Urothelium cell line (cell line): ENCODE measurements at regions not wholly inside any gene's neighbourhood (a gene's known extent, or its start where the extent isn't known, plus 50 kb on each side); places are given as distances from the start of the nearest gene placed in this dataset.
"Not testable (repeated sequence)": the region's sequence is repeated elsewhere in the genome, so short reads cannot be mapped to it uniquely, and the experiment has no call there.

Experiments
- DNase-seq: peaks from one replicate; pipeline ENCODE4 v3.0.0; 2011; ENCODE audit warnings: low spot score, mixed read lengths
- FAIRE-seq: peaks from 2 replicates; lab custom pipeline; 2011; peaks lifted over from hg19 to GRCh38; lab: Jason Lieb, UNC

DNA sequence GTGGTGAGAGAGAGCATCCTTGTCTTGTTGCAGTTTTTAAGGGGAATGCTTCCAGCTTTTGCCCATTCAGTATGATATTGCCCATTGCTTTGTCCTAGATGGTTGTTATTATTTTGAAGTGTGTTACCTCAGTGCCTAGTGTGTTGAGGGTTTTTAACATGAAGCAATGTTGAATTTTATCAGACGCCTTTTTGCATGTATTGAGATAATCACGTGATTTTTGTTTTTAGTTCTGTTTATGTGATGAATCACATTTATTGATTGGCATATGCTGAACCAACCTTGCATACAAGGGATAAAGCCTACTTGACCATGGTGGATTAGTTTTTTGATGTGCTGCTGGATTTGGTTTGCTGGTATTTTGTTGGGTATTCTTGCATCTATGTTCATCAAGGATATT lies 302.3 kb upstream of the G2E3 start:
- no peak for FAIRE-seq

DNA sequence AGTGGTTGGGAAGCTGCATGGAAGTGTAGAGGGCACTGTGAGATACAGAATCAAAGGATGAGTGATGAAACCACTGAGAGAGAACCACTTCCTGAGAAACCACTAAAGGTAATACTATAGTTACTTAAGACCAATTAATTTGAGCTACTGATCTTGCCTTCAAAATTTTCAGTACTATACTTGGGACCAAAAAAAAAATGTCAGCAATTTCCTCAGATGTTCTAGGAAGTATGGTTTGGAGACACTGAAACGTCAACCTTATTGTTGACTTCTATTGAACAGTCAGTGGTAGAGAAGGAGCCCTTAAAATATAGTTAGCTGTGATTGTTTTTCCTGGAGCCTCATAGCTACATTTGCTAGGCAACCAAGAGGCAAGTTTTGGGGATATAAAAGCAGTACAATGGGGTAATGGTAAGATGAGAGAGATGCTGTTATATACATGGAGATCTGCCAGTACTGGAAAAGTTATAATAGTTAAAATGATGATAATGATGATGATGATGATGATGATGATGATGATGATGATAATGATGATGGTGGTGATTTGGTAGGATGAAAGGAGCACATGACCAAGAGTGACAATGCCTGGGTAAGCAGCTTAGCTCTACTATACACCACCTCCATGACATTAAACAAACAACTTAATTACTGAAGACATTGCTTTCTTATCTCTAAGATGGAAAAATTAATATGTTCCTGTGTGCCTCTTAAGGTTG lies 300.9 kb upstream of the G2E3 start:
- FAIRE-seq = no peak

More for the DNA sequence above, 302.3 kb upstream of the G2E3 start:
- DNase-seq = no peak

DNA sequence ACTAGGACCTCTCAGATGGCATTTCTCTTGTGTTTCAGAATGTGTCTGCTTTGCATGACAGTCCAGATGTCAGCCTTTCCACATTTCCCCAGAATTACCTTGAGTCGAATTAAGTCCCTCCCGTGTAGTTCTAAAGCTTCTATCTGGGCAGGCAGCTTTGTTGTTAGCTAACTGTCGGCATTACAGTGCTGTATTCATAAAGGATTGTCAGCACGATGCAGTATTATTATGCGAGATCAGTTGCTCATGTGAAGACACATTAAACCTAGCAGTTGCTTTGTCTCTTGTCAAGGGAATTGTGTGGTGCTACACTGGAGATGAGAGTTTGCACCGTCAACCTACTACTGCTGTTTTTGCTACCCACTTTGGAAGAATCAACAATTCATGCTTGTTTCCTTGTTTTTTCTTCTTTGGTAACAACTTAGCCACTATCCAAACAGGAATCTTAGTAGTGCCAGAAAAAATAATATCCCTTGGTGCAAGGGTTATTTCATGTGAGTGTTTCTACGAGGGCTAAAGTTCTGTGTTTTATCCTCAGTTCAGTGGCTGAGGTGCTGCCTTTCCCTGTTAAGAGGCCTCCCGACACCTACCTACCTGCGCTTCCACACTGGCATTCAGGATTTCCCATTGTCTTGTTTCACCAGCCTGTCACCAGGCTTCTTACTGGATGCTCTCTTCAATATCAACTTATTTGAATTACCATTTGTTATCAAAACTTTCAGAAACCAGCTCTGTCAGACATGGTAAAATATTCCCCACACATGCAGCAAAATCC lies 297.9 kb upstream of the G2E3 start:
- no peak for FAIRE-seq

More for the DNA sequence above, 300.9 kb upstream of the G2E3 start:
- no peak for DNase-seq

DNA sequence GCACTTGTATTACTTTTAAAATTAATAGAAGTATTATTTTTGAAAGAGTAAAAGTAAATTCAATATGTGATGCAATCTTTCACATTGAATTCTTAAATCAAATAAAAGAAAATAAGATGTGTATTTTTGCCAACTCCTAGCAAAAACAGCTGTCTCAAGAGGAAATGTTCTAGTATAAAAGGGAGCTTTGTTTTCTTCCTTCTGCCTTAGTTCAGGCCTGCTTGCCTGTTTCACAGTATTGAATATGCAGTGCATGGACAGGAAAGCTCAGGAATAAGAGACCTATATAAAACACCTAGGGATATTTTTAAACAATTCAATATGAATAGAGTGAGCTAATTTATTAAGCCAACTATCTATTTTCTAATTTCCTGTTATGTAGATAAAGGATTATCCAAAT lies 294.8 kb upstream of the G2E3 start:
- no peak for DNase-seq
- FAIRE-seq = no peak

More for the DNA sequence above, 297.9 kb upstream of the G2E3 start:
- DNase-seq = no peak

DNA sequence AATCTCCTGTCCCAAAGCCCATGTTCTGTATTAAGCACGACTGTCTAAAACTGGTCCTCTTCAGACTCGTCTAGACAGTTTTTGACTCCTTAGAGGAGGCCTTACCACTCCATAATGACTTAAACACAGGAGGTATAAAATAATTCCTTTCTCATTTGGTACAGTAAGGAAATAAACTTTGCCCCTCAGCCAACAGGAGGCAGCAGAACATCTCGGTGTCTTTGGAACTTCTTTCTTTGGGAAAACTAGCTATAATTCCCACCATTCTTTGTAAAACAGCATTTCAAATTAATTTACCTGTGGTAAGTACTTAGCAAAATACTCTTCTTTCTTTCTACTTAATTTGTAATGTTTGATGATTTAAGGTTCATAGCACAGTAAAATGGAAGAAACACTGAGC lies 292.7 kb upstream of the G2E3 start:
- FAIRE-seq = no peak
- no peak for DNase-seq

DNA sequence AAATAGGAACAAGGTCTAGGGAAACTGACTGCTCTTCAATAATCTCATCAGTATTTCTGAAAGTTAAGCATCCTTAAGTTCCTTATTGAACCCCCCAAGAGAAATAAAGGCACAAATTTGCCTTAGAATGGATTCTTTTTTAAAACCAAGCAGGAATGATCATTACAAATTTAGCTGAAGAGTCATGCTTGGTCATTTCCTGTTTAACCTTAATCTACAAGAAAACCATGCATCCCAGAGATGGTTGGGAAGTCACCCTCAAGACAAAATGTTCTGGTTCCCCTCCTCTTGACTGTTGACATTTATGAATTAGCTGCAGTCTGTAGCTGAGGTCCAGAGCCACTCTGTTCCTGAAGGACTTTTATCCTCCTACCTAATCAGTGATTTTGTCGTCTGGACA lies 291.8 kb upstream of the G2E3 start:
- FAIRE-seq = no peak
- no peak for DNase-seq

DNA sequence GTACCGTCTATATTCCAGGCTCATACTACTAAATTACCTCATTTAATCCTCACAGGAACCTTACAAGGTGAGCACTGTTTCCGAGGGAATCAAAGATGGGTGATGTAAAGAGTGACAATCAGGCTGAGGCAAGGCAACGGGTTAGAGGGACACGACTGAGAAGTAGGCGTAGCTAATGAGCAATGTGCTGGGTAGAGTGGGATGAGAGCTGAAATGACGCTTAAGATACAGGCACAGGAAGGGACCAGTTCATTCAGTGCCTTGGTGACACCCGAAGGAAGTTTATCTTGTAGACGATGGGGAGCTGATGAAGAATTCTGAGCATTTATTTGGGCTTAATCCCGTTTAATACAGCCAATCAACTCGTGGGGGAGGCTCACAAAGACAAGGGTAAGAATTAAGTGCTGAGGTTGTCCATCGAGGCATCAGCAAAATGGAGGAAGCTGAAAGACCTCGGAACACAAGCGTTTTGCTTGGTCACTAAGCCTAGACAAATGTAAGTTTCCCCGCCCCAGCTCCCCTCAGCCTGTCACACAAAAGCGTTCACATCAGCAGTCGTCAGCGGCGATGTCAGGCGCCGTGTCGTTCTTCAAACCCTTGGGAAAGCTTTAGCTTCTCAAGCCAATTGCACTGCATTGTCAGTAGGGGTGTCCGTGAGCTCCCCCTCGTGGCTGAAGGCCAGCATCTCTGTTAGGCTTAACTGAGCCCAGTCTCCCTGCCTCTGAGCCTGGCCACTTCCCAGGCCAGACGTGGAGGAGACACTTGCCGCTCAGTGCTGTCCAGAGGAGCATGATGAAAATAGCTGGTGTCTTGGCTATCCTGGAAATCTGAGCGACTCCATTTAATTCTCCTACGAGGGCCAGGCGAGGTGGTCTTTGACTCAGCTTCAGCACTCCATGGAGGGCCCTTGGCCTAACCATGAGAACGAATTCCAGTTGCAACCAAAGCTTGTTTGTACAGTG lies 288.5 kb upstream of the G2E3 start:
- FAIRE-seq = peak; percentile 56
- DNase-seq = peak; percentile 83

DNA sequence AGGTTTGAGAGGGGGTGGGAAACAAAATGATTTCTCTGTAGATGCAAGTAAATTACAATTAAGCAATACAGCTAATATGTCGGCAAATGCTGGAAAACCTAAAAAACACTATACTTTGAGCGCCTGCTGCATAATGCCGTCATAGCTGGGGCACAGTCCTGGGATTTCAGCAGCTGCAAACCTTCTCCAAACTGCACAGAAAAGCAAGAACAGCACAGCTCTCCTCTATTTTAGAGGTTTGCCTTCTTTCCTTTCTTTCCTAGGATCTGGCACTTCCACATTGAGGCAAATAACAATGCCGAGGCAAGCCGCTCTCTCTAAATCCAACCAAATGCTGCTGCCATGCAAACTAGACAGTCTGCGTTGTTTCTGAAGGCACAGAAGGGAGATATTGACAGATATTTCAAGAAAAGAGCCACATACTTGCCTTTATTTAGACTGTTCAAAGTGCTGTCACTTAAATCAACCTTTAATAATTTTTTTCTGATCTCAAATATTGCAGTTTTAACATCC lies 287.1 kb upstream of the G2E3 start:
- no peak for FAIRE-seq

DNA sequence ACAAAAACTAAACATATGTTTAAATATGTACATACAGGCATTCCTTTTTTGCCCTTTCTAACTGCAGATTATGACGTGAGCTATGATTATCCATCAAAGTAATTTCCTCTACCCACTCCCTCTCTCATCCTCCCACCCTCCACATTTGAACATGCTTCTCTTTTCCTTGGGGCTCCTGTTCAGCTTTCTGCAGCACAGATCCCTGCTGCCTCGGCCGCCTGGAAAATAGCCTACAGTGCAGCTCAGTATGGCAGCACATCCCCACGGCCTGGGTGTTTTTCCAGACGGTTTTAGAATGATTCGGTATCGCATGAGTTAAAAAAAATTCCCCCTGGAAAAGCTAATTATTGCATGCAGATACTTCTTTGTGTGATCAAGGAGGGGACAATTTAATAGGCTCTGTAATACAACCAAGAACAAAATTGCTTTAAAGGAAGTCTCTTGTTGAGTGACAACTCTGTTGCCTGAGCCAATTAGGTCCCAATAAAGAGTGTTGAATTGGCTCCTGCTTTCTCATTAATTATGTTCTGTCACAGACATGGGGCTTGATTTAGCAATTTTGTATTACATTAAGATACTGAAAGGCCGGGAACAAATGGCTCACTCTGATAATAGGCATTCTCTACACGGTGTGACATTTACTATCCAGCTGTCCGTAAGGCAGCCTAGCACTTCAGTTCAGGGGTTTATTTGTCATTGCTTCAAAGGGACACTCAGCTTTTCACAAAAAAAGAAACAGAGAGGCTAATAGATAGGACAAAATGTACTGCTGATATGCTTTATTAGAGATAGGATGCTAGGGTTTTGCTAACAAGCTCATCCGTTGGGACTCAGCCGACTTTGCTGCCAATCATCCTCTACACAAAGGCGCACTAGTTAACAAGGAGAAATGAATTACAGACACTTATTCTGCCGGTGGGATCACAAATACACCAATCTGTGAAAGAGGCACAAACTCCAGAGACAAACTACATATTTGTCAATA lies 285.8 kb upstream of the G2E3 start:
- DNase-seq (no peak), FAIRE-seq (no peak)

More for the DNA sequence above, 287.1 kb upstream of the G2E3 start:
- no peak for DNase-seq

DNA sequence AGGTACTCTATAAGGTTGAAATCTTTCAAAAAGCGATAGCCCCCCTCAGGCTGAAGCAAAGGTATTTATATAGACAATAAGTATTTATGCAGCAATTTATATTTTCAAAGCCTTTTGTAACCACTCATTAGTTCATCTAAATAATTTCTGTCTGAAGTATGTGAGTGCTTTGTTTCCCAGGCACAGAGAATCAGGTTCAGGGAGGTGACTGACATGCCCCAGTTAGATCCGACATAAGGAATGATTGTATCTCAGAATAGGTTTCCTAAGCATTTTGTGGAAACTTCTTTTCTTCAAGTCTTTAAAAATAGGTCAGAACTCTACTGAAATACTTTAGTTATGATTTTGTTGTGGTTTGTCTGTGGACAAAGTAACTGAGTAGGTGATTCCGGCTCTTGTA lies 283.4 kb upstream of the G2E3 start:
- DNase-seq (no peak), FAIRE-seq (no peak)

DNA sequence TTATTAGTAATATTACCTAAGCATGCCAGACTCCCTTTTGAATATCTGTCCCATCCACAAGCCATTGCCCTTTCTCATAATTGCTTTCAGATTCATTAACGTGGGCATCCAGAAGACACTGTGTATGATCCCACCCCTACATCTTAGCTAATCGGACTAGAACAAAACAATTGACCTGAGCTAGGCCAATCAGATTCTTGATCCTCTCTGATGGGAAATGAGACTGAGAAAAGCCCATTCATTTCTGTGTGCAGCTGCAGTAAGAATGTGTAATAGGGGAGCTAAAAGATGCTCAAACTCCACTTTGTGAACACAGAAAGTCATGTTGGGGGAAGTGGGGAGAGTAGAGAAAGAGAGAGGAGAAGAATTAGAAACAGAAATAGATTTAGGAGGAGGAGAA lies 281.7 kb upstream of the G2E3 start:
- DNase-seq = no peak

DNA sequence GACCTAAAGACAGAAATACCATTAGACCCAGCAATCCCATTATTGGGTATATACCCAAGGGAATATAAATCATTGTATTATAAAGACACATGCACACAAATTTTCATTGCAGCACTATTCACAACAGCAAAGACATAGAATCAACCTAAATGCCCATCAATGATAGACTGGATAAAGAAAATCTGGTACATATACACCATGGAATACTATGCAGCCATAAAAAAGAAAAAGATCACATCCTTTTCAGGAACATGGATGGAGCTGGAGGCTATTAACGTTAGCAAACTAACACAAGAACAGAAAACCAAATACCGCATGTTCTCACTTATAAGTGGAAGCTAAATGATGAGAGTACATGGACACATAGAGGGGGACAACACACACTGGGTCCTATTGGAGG lies 280.1 kb upstream of the G2E3 start:
- DNase-seq, FAIRE-seq: not testable (repeated sequence)

More for the DNA sequence above, 281.7 kb upstream of the G2E3 start:
- no peak for FAIRE-seq

DNA sequence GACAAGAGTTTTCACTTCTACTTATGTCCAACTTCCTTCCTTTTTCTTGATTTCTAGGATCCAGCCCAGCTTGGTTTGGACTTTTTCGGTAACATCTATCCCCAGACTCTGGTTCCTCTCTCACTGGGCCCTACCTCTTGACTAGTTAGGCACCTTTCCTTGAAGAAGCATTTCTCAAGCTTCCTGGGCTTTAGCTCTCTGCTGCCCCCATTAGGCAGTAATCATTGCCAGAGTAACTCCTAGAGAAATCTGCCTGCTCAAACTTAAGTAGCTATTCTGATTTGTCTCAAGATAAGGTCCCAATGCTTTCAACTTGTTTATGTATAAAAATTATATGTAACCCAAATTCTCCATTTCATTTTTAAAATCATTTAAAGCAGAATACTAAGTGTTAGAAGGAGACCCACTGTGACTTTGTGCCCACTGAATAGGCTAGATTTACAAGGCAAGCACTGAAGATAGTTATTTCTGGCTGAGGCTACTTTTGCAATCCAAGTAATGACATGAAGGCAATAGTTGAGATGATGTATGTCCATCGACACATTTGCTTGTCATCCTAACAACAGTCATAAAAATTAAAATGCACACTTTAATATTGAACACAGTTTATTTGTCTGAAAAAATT lies 275.0 kb upstream of the G2E3 start:
- FAIRE-seq (no peak), DNase-seq (peak; percentile 39)

DNA sequence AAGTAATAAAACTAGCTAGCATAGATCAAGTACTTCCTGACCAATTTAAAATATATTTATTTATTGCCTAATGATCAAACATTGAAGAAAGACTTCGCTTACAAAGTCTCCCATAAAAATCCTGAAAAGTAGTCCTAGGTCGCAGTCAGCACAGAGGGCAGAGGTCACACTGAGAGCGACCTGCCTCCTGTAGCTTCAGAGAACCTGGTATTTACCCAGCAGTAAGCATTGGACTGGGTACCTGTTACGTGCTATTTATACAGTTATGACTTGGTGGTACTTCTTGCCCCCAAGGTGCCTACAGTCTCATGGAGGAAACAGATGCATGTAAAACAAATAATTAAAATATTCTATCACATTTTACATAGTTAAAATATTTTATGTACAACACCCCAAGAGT lies 274.1 kb upstream of the G2E3 start:
- DNase-seq = no peak
- no peak for FAIRE-seq

DNA sequence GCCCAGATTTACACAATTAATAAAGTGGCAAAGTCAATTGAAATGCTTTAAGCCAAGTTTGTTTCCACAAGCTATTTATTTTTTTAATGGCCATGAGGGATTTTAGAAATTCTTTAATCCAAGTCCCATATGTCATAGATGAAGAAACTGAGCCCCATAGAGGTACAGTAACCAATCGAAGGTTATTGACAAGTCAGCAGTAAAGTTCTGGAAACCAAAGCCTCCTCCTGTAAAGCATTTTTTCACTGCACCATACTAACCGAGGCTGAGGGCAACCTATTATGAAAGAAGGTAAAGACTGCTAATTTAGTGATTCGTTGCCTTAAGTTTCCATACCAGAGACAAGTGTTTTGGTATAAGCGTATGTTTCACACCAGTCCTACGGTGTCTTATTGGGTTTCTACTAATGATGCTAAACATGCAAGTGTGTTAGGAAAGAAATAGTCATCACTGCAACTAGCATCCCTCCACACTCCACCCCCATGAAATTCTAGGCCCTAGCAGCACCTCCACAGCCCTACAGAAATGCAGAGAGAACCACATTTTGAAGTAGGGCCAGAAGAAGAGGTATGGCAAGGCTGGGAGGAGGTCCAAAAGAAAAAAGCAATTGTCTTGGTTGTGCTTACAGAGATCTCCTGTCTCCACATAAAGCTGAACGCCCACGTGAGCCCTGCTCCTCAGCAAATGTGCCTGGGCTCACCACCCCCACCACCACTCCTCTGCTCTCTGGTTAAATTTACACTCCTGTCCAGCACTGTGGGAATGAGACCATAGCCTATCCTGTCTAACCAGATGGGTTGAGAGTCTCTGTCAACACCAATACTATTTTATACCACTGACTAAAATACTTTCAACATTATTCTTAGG lies 271.1 kb upstream of the G2E3 start:
- DNase-seq = no peak
- FAIRE-seq = no peak

DNA sequence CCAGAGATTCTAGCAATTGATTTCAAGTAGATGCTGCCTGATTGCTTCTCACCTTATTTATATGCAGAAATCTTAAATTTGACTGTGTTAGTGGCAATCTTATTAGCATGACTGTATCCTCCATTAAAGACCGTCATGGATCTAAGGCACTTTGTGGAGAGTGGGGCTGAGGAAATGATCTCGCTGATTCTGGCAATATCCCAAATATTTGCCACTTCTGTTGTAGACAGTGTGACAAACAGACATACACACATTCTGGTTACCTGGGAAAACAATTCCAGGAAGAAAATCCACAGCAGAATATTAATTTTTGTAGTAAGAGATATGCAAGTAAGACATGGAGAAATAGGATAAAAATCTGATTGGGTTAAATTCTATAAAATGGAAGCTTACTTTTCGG lies 269.0 kb upstream of the G2E3 start:
- DNase-seq (no peak), FAIRE-seq (no peak)

DNA sequence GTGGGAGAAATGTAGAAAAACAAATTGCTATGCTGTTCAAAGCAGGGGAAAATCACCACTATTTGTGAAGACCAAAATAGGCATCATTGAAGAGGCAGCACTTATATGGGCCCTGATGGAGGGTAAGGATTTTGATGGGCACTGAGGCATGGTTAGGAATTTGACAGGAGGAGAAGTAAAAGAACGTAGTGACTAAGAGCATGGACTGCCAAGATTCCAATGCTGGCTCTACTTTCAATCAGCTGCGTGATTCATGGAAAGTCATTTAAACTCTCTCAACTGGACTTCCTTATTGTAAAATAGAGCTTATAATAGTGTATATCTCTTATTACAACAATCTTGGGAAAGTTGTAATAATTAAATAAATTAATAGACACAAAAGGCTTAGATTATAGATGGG lies 267.7 kb upstream of the G2E3 start:
- no peak for FAIRE-seq
- peak; percentile 12 for DNase-seq

DNA sequence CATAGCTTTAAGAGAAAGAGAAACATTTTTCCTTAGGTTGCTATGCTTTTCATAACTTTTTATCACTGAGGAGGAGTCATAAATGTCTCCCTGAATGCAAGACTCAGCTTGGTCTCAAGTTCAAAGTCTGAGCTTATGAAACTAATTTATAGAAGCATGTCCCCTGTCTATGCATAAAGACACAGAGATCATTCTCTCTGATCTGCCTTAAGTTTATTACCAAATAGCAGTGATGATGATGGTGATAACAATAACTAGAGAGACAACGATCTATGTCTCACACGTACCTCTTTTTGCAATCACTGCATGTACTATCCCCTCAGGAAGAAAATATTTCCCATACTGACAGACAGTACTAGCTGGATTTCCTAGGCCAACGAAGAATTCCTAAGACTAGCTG lies 266.4 kb upstream of the G2E3 start:
- DNase-seq = no peak
- FAIRE-seq = no peak
